HG02852 (cell line): ENCODE measurements at regions not wholly inside any gene's neighbourhood (a gene's known extent, or its start where the extent isn't known, plus 50 kb on each side); places are given as distances from the start of the nearest gene placed in this dataset.
A peak's percentile ranks its signal among the peaks of the same experiment; 100 is the strongest.
"Not testable (repeated sequence)": the region's sequence is repeated elsewhere in the genome, so short reads cannot be mapped to it uniquely, and the experiment has no call there.

Source experiments
- ATAC-seq: cut with Tn5 transposase; IDR thresholded peaks from one replicate; pipeline ENCODE4 v1.9.1; 2021; ENCODE audit warnings: mild to moderate bottlenecking, moderate library complexity; ENCODE audit not compliant: unreplicated experiment

DNA sequence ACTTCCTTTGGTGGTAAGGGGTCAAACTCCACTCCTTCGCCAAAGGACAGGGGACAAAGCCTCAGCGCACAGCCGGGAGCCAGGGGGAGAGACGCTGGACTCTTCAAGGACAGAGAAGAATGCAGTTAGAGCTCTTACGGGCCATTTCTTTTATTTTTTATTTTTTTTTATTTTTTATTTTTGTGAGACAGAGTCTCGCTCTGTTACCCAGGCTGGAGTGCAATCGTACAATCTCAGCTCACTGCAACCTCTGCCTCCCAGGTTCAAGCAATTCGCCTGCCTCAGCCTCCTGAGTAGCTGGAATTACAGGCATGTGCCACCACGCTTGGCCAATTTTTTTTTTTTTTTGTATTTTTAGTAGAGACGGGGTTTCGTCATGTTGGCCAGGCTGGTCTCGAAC, 93.2 kb upstream of the RPH3AL start, which contains the start of gene RFLNB:
Gene RFLNB, minus strand, starts transcription at position 101 of the 400 bp plus-strand sequence.
- not testable (repeated sequence) for ATAC-seq

GRCh38 chr17:444879-445454, 92.4 kb upstream of the RPH3AL start:
- ATAC-seq: no peak

- ATAC-seq: no peak
Observed at GRCh38 chr17:443109-443508, 90.5 kb upstream of the RPH3AL start.

- no peak for ATAC-seq
Observed at GRCh38 chr17:441155-441950, 88.7 kb upstream of the RPH3AL start.

DNA sequence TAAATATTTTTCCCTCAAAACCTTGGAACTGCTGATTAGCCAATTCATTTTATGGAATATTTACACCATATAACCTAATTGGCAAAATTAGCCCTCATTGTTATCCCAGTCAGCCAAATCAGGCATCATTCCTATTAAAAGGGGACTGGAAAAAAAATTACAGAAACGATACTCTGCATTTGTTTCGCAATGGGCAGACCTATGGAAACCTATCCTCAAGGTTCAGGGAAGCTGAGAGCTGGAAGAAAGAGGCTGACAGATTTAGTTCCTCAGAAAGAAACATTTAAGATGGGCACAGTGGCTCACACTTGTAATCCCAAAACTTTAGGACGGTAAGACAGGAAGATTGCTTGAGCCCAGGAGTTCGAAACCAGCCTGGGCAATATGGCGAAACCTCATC, 85.6 kb upstream of the RPH3AL start:
- no peak for ATAC-seq

- ATAC-seq: no peak
Observed at GRCh38 chr17:437545-437944, 84.9 kb upstream of the RPH3AL start.

DNA sequence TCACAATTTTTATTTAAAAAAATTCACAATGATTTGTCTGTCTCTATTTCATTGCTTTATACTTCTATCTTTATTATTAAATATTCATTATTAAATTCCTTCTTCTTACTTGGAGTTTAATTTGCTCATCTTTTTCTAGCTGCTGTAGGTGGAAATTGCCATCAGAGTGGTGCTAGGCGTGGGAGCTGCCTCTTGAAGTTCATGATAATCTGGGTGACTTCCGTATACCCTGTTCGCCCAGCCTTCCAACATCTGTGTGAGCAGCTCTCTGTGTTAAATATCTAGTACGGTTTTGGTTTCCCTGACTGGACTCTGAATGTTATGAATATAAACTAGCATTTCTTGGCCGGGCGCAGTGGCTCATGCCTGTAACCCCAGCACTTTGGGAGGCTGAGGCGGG, 84.0 kb upstream of the RPH3AL start:
- ATAC-seq: no peak

- not testable (repeated sequence) for ATAC-seq
Observed at GRCh38 chr17:432471-432870, 79.9 kb upstream of the RPH3AL start.

GRCh38 chr17:431494-431893, 78.9 kb upstream of the RPH3AL start:
- ATAC-seq: no peak

- ATAC-seq: no peak
Observed at GRCh38 chr17:429589-429988, 77.0 kb upstream of the RPH3AL start.

- no peak for ATAC-seq
Observed at GRCh38 chr17:428414-428813, 75.8 kb upstream of the RPH3AL start.

DNA sequence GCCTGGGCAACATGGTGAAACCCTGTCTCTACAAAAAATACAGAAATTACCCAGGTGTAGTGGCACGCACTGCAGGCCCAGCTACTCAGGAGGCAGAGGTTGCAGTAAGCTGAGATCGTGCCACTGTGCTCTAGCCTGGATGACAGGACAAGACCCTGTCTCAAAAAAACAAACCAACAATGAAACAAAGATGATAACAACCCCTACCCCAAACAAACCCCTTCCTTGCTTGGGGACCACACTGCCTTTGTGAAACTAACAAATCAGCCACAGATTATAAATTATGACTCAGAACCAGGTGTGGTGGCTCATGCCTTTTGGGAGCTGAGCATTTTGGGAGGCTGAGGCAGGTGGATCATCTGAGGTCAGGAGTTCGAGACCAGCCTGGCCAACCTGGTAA, 75.3 kb upstream of the RPH3AL start:
- no peak for ATAC-seq

GRCh38 chr17:427327-427726, 74.7 kb upstream of the RPH3AL start:
- no peak for ATAC-seq

DNA sequence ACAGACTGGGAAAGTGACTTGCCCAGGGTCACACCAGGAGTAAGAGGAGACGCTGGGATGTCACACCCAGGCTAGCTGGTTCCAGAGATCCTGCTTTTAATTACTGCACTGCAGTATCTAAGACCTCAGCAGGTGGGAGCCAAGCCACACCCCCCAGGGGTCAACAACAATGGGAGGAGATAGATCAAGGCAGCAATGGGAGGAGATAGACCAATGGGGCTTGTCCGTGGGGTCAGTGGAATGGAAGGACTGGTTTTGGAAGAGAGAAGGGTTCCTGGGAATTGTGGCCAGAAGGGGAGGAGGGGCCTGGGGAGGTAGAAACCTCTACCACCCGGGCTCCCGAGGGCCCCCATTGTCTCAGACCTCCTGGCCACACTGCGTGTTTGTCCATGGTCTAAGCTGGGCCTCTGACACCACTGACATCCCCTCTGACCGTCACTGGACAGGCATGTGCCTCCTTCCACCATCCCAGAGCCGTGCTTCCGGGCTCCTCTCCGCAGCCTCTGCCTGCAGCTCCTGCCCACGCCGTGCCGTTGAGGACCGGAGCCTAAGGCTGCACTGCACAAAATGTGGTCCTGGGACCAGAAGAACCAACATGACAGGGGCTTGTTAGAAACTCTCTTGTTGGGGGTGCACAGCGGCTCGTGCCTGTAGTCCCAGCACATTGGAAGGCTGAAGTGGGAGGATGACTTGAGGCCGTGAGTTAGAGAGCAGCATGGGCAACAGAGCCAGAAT, 69.8 kb upstream of the RPH3AL start:
- no peak for ATAC-seq

GRCh38 chr17:420479-421175, 68.0 kb upstream of the RPH3AL start:
- no peak for ATAC-seq

GRCh38 chr17:419073-419735, 66.6 kb upstream of the RPH3AL start:
- no peak for ATAC-seq

DNA sequence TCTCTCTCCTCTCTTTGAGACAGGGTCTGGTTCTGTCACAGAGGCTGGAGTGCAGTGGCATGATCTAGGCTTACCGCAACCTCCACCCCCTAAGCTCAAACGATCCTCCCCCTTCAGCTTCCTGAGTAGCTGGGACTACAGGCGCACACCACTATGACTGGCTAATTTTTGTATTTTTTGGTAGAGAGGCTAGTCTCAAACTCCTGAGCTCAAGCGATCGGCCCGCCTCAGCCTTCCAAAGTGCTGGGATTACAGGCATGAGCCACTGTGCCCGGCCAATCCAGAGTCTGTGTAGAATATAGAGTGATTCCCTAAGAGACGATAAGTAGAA, 65.8 kb upstream of the RPH3AL start:
- ATAC-seq: no peak

- ATAC-seq: no peak
Observed at GRCh38 chr17:417691-418420, 65.2 kb upstream of the RPH3AL start.

DNA sequence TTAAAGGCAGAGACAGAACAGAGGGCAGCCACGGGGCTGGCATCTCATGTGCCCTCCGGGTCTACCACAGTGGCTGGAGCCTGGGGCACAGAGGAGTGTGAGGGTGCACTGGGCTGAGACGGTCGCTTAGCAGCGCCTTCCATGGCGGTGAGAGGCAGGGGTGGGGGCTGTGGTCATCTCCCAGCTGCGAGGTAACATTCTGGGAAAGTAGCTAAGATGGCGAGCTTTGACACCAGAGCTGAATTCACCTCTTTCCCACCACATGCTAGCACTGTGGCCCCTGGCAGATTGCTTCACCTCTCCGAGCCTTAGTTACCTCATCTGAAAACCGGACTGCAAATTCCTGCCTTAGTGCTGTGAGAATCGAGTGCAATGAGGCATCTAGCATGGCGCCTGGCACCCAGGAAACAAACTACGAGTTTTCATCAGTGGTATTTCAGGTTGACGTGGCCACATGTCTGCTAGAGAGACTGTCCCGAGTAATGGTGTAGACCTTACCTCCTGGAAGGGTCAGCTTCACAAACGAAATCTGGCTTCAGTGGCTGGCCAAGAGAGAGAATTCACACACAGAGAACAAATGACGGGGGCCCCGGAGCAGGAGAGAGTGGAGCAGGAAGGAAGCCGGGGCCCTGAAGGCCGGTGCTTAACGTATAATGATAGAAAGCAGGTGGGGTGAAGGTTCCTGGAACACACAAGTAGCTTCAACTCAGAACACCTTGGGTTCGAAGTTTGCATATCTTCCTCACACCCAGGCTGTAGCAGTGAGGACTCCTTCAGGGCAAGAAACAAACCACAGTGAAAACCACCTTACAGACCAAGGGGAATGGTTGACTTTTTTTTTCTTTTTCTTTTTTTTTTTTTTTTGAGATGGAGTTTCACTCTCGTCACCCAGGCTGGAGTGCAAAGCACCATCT, 63.9 kb upstream of the RPH3AL start:
- ATAC-seq: peak; percentile 71
